ENCODE measurements at regions not wholly inside any gene's neighbourhood (a gene's known extent, or its start where the extent isn't known, plus 50 kb on each side); places are given as distances from the start of the nearest gene placed in this dataset.
A peak's percentile ranks its signal among the peaks of the same experiment; 100 is the strongest.
"Not testable (repeated sequence)": the region's sequence is repeated elsewhere in the genome, so short reads cannot be mapped to it uniquely, and the experiment has no call there.

DNA sequence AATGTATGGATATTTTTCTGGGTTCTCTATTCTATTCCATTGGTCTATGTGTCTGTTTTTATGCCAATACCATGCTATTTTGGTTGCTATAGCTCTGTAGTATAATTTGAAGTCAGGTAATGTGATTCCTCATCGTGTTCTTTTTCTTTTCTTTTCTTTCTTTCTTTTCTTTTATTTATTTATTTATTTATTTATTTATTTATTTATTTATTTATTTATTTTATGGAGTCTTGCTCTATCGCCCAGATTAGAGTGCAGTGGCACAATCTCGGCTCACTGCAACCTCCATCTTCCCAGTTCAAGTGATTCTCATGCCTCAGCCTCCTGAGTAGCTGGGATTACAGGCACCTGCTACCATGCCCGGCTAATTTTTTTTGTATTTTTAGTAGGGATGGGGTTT is 315.2 kb downstream of the SV2B start:
- DNase-seq = not testable (repeated sequence)

DNA sequence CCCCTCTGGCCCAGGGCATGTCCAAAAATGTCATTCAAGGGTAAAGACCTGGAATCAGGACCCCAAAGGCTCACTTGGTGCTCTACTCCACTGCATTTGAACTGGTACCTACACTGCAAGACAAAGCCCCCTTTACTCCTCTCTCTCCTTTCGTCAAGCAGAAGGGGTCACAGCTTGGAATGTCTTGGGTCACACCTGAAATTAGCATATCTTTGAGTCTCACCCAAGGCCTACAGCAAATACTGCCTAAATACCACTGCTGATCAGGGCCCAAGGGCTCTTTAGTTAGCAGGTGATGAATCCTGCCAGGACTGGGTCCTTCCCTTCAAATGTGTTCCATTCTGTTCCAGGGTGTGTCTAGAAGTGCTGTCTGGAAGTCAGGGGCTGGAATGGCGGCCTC is 320.6 kb downstream of the SV2B start:
- DNase-seq = no peak

DNA sequence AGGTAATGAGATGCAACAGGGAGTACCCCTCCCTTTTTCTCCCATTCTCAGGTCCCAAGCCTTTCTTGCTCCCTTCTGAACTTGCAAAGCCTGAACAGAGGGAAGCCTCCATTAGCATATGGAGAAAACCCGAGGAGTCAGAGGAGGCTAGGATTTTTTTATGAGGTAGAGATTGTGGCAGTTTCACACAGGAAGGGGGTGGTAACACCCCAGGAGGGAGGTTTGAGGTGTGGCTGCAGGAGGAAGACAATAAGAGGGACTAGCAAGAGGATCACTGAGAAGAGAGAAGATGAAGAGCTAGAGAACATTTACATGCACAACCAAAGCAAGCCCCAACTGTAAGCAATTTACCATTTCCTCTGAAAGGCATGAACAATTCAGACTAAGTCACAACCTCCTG is 322.7 kb downstream of the SV2B start:
- DNase-seq = no peak

DNA sequence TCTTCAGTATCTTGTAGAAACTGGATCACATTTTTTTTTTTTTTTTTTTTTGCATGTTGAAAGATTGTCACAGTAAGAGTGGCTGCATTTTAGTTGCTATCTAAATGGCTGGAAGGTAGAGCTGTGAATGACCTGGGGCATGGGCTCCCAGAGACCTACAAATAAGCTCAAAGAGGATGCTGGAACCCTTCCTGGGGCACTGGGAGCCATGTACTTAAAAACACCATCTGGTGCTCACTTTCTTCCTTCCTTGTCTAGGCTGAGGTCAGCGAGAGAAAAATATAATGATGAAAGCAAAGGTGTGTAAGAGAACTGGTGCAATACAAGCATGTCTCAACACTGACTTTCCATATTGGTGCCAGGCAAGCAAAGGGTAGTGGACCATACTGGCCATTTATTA is 323.9 kb downstream of the SV2B start:
- DNase-seq = no peak

DNA sequence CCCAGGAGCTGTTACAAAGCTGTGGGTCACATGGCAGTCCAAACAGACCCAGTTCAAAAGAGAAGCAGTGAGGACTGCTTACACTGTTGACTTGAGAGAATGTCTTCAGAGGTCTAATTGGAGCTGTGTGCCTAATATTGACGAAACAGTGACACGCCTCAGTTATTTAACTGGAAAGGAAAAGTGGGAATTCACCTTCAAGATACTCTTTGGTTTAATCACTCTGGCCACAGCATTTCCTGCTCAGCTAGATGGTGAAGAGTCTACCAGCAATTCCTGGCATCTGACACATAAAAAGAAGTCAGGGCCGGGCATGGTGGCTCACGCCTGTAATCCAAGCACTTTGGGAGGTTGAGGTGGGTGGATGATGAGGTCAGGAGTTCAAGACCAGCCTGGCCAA is 326.4 kb downstream of the SV2B start:
- DNase-seq = no peak

DNA sequence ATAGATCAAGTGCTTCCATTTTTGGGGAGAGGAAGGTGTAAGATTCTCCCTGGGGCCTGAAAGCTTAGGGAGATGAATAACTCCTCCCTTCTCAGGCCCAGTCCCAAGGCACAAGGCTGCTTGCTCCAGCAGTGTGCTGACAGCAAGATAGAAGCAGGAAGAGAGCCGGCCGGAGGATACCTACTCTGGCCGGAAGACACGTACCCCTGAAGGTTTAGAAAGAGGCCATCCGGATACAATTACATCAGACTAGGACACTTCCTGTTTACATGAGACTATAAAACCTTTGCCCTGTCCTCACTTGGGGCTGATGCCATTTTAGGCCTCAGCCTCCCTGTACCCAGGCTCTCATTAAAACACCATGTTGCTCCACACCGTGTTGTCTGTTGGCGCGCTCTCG is 329.9 kb downstream of the SV2B start:
- no peak for DNase-seq

DNA sequence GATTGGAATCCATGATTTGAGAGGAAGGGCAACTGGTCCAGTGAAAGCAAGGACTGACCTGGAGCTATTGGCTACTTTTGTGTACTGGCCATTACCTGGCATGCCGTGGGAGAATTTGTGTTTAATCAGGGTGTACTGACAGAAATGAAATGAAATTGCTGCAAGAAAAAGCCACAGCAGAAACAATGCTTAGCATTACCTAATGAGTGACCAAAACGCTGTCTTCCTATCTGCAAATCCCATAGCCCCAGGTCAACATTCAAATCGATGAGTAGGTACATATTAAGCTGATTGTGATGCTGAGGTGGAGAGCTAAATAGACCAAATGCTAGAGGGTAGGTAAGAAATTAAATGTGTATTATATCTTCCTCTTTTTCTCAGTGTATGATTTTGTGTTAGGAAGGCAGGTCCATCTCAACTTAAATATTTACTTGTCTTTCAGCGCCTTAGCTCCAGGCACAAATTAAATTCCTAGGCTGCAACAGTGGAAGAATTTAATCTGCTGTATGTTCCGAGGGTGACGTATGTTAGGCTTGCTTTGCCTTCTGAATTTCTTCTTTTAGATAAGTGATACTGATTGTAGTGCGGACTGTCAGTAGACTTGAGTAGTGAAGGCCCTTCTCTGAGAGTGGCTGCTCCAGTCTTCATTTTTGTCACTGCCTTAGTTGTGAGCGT is 331.1 kb downstream of the SV2B start:
- DNase-seq = no peak

DNA sequence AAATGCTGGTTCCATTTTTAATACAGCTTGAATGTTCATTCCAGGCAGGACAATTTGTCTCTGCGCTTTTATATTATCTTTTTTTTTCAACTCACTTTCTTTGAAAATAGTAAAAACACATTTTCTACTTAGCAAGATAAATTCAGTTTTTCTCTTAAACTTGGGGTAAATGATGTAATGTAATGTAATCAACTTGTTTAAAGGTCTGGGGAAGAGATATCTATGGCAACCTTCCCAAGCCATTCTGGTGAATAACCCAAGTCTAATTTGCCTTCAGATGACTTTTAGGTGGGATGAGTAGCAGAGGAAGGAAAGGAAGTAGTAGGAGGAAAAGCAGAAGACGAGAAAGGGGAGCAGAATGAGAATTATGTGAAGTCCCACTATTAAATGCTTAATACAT is 335.1 kb downstream of the SV2B start:
- no peak for DNase-seq

DNA sequence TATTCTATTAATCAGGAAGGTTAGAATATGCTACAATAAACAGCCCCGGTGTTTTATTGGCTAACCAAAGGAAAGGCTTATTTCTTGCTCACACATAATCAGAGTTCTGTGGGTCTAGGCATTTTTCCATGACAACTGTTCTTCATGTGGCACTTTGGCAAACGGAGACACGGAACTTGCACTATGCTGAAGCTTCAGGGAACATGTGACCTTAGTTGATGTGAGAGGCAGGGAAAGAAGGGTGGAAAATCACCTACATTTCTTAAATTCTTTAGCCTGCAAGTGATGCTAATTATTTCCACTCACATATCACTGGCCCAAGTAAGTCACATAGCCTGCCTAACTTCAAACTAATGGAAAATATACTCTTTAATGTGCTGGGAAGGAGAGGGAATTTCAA is 344.6 kb downstream of the SV2B start:
- no peak for DNase-seq

DNA sequence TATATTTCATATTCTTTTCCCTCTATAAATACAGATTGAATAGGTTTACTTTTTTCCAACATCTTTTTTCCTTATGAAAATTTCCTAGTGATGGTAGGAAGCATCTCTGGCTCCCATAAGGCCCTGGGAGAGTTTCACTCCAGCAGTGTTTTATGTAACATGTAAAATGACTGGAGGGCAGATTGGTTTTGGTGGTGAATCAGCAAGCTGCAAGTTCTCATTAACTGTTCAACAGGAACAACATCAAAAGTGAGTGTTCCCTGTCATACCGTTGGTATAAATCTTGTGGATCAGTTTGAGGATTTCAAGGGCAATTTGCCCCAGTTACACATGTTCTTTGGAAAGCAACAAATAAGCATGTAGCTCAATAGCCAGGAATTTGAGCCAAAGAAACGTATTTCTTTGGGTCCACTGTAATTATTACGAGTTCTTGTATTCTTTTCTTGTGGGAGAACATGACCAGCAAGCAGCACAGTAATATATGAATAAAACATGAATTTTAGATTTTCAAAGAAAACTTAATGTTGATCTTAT is 345.7 kb downstream of the SV2B start:
- no peak for DNase-seq

DNA sequence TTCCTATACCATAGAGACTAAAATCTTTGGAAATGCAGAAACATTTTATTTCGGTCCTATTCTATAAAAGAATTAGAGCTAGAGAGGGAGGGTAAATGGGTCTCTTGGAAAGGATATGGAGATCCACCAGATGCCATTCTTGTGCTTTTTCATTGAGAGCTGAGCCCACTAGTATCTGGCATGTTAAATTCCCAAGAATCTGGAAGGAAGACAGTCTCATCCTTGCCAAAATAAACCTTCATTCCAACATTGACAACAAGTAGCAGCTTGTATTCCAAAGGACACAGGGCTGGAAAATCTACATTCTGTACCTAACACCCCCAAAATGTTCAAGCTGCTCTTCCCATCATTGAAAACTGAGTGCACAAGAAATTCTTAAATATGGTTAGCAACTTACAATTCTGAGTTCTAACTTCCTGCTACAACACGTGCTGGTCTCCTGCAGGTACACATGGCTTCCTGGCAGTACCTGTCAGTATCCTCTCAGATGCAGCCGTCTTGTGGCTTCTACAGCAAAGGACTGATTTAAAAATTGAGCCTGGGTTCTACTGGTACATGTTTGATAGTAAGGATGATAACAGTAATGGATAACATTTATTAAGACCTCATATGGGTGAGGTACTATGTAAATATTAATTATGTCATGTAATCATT is 348.1 kb downstream of the SV2B start:
- DNase-seq = no peak

DNA sequence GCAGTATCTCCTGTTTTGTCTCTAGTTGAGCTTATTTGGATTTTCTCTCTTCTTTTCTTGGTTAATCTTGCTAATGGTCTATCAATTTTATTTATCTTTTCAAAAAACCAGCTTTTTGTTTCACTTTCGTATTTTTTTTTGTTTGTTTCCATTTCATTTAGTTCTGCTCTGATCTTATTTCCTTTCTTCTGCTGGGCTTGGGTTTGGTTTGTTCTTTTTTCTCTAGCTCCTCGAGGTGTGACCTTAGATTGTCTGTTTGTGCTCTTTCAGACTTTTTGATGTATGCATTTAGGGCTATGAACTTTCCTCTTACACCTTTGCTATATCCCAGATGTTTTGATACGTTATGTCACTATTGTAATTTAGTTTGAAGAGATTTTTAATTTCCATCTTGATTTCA is 353.3 kb downstream of the SV2B start:
- not testable (repeated sequence) for DNase-seq

DNA sequence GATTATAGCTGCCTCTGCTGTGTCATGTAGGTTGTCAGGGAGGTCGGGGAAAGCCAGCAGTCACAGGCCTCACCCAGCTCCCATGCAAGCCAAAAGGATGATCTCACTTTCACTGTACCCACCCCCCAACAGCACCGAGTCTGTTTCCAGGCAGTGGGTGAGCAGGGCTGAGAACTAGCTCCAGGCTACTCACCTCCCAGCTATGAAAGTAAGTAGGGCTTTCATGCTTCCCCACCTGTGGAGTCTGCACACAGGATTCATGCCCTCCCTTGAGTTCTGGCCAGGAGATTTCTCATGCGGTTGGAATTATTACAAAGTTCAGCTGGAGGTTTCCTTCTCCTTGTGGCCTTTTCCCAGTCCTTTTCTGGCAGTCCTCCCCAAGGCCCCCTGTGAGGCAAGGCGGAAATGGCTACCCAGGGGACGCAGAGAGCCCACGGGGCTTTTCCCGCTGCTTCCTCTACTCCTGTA is 356.2 kb downstream of the SV2B start:
- no peak for DNase-seq

DNA sequence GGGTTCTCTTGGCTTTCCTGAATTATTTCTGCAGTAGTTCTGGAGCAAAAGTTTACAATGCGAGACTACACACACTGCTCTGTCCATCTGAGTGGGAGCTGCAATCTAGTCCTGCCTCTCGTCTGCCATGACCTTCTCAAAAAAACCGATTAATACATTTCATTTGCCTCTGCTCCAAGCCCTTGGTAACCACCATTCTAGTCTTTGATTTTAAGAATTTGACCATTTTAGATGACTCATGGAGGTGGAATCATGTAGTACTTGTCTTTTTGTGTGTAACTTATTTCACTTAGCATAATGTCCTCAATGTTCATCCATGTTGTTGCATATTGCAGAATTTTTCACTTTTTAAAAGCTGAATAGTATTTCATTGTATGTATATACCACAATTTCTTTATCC is 356.9 kb downstream of the SV2B start:
- DNase-seq = no peak

DNA sequence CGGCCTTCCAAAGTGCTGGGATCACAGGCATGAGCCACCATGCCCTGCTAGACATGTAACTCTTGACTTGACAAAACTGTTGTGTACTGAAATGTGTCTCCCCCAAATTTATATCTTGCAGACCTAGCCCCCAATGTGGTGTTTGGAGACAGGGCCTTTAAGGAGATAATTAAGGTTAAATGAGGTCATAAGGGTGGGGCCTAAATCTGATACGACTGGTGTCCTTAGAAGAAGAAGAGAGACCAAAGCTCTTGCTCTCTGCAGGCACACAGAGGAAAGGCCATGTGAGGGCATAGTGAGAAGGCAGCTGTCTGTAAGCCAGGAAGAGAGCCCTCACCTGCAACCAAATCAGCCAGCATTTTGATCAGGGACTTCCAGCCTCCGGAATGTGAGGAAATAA is 361.3 kb downstream of the SV2B start:
- DNase-seq = no peak

DNA sequence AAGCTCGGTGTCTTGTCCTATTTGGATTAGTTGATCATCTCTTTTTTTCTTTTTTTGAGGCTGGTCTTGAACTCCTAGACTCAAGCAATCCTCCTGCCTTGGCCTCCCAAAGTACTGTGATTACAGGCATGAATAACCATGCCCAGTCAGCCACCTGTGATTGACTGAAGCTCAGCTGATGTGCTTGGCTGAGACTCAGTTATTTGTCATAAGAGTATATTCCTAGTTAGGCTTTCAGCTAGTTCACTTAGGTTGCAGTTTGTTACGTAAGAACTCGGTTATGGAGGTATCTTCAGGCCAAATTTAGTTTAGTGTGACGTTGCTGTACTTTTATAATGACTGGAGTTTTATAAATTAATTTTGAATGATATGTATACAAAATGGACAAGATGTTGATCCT is 365.0 kb downstream of the SV2B start:
- DNase-seq = no peak

DNA sequence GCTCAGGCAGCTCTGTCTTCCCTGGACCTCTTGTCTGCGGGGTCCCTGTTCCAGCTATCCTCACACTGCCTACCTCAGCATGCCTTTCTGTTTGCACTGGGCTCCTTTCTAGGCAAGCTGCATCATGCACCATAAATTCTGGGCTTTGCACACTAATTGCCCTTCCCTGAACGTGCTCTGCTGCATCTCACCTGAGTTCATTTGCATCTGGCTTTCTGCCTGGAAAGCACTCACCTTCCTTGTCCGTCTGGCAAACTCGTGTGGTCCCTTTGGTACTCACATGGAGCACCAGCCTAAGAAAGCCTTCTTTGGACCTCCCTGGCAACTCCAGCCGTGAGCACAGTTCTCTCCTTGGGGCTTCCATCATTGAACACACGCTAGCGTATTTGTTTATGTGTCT is 365.6 kb downstream of the SV2B start:
- DNase-seq = peak; percentile 87

DNA sequence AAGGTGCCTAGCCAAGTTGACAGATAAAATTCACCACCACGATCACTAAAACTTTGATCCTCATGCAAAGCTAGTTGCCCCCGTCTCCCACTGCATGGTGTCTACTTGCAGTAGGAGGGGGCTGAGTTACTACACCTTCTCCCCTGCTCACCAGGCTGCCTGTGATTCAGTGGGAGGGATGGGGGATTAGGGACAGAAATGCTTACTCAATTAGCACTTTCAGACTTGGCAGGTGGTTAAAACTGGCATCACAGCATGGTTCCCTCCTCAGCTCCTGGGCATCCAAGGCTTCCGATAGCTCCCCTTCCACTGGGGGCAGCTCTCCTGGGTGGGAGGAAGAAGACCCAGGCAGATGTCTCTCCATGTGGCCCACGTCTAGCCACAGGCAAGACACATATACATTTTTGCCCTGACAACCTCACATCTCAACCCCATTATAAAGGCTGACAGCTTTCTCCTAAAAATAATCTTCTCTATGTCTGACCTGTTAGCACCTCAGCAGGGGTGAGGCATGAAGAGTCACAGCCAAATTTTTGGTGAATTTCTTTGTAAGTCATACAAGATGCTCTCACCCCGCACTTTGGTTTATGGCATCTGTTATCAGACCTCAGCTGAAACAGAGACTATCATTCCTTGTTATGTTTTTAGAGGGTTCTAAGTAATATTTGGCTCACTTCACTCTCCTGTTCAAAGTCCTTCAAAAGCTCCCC is 369.0 kb downstream of the SV2B start:
- no peak for DNase-seq

DNA sequence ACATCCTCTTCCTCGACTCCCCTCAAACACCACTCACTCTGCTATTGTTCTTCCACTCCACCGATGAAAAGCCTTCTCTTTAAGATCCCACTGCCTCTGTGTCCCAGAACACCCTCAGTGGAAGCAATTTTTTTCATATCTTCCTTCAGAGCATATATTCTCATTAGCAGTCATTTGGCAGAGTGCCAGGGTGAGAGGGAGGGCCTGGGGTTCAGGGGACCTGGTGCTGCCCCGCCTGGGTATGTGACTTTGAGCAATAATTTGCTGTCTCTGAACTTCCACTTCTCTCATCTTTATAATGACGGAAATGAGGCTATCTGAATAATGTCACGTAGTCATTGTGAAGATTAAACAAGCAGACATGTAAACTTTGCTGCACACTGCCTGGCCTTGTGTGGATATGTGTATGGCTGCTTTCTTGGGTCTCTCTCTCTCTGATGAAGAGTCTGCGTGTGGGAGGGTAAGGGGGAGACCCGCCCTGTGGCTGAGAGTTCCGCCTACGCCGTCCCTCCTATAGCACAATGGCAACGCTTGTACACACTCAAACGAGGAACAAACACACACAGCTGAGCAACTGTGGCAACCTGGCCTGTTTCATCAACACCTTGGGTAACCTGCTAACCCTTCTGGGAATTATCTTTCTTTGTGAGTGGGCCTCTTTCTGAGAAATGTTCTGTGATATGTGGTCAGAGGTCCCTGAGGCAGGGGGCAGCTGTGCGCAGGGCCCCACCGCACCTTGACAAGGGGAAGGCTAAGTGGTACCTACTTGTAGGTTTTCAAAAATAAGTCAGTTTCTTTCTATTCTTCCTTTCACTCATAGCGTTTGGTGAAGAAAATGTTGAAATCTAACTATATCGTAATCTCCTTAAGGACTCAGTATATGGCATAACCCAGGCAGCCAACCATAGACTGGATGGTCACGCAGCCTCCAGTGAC is 369.8 kb downstream of the SV2B start:
- no peak for DNase-seq

DNA sequence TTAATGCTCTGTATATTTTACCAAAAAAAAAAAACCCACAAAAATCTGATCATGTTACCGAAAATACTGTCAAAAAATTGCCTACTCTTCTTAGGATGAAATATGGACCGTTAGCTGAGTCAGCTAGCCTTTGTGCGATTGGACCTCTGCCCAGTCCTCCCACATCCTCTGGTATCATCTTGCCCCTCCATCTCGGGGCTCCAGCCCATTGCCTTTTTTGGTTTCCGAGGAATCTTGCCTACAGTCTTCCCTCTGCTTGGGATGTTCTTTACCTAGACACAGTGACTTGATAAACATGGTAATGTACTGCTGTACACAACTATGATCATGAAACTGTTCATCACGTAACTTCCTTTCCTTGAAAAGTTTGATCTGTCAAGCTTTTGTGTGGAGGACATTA is 371.4 kb downstream of the SV2B start:
- DNase-seq = no peak

DNA sequence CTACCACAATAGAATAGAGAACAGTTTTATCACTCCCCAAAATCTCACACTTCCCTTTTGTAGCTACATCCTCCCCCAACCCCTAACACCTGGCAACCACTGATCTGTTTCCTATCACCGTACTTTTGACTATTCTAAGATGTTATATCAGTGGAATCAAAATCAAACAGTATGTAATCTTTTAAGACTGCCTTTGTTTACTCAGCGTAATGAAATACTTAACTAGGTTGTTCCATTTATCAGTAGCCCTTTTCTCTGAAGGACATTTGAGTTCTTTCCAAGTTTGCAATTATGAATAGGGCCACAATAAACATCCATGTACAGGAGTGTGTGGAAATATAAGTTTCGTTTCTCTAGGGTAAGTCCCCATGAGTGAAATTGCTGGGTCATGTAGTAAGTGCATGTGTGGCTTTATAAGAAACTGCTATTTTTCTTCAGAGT is 372.3 kb downstream of the SV2B start:
- DNase-seq = peak; percentile 47

DNA sequence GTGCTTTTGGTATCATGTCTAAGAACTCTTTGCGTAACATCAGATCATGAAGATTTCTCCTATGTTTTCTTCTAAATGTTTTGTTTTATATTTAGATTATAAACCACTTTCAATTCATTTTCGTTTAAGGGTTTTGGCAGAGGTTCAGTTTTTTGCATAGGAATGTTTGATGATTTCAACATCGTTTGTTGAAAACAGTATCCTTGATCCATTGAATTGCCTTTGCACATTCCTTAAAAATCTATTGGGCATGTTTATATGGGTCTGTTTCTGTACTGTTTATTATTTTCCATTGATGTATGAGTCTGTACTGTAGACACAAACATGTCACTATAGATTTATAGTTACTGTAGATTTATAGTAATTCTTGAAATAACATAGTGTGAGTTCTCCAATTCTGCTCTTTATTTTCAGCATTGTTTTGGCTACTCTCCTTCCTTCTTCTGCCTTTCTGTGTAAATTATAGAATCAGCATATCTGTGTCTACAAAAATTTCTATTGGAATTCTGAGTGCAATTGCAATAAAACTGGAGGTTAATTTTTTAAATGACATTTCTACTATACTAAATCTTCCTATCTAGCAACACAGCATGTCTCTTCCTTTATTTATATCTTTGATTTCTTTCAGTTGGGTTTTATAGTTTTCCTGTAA is 374.0 kb downstream of the SV2B start:
- DNase-seq = no peak

Measured in DMS79 treated with DMSO at 0.1 percent for 48 hours (cell line).